GM18498 (cell line): ENCODE measurements at regions not wholly inside any gene's neighbourhood (a gene's known extent, or its start where the extent isn't known, plus 50 kb on each side); places are given as distances from the start of the nearest gene placed in this dataset.
"Not testable (repeated sequence)": the region's sequence is repeated elsewhere in the genome, so short reads cannot be mapped to it uniquely, and the experiment has no call there.

ENCODE experiments used
- ATAC-seq: cut with Tn5 transposase; IDR thresholded peaks from one replicate; pipeline ENCODE4 v1.9.1; 2021; ENCODE audit warnings: mild to moderate bottlenecking, moderate library complexity; ENCODE audit not compliant: unreplicated experiment

DNA sequence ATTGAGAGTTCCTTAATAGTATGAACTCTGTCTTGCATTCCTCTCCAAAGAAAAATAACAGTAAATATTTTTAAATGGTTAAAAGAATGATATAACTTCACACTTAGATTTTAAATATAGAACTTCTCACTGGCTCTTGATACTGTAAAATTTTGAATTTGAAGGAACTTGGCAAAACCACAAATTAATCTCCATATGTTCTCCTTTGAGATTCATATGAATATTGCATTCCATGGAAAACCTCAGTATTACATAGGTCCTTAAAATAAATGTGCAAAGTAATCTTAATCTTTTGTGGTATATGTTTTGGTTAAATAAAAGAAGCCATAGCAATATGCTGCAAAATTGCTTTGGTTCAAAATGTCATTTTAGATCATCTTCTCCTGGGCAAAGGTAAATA lies 1137.6 kb upstream of the LRRTM3 start:
- ATAC-seq, result no peak

DNA sequence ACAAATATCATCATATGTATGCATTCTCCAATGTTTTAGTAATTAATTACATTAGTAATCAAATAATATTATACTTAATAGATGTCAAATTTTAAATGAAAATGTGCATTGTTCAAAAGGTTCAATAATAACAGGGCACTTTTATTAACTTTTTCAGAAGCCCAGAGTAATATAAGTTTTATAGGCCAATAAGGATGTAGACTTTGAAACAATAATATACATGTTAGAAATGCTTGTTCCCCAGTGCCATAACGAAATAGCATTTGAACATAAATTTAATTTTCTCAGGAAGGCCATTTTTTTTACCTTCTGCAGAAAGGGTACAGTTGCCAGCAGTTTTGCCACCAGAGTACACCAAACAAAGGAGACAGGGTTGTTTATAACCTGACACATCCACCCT lies 1133.9 kb upstream of the LRRTM3 start:
- no peak for ATAC-seq

DNA sequence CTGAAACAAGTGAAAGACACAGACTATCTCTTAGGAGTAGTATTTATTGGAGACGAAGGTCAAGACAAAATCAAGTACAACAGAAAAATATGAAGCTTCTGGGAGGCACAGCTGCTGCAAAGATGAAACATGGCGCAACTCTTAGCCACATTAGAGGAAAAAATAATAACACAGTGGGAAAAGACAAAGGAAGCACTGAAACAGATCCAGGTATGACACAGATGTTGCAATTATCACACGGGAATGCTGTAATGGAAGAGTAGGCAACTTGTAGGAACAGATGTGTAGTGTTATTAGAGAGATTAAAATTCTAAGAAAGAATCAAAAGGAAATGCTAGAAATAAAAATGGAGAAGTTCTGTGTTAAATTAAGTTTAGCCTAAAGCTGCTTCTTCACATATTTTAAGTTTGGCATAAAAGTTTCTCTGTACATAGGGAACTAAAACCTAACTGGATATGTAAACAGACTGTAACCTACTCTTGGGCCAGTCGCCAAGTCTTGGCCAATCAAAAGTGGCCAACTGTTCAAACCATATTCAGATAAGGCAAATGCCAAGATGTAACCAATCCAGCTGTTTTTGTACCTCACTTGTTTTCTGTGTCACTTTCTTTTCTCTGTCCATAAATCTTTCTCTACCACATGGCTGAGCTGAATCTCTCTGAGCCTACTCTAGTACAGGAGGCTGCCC lies 1132.0 kb upstream of the LRRTM3 start:
- no peak for ATAC-seq

DNA sequence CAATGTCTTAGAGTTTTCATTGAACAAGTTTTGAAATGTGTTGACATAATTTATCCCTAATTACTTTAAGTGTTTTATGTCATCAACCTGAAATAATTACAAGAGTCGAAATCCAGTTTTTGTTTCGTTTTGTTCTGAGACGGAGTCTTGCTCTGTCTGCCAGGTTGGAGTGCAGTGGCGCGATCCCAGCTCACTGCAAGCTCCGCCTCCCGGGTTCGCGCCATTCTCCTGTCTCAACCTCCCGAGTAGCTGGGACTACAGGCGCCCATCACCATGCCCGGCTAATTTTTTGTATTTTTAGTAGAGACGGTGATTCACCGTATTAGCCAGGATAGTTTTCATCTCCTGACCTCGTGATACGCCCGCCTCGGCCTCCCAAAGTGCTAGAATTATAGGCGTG lies 1131.0 kb upstream of the LRRTM3 start:
- not testable (repeated sequence) for ATAC-seq

DNA sequence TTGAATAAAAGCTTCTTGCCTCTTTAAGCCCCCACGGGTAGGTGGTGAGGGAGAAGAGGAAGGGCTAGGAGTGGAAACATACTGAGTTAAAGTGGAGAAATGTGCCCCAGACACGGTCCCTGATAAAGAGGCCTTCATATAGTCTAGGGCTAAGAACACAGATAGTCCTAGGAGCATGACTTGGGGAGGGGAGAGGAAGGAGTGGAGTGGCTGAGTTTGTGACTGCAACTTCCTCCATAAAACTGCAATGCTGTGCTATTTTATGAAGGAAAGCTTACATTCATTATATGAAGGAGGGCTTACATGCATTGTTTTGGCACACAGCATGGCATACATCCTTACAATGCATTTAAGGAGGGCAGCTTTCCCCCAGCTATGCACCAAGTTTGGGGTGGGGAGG lies 1129.4 kb upstream of the LRRTM3 start:
- no peak for ATAC-seq

DNA sequence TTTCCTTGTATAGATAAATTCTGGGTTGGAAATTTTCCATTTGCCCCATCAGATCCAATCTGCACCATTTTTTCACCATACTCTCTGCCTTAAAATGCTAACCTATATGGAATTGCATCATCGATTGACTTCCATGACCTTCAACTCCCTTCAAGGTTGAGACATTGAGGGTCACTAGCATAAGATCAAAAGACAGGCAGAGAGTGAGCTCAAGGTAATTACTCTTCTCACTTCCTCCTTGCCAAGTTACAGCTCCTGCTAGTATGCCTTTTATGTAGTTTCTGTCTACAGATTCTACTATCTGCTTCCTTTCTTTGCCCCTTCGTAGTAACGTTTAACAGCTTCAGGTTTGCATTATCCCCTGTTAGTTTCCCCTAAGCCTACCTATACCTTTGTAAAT lies 1127.7 kb upstream of the LRRTM3 start:
- no peak for ATAC-seq

DNA sequence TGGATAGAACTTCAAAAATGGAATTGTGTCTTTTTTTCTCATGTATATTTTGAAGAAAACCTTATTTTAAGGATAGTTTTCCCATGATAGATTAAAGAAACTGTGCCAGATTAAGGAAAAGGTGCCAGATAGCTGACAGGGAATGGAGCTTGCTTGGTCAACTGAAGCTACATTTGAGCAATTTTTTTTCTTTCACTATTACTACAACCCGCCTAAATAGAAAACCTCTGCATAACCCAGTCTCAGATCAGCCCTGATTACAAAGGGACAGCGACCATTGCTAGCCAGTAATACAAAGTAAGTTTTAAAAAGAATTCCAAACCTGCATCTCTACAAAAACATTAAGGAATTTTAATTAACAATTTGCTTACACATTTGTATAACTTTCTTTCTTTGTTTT lies 1123.4 kb upstream of the LRRTM3 start:
- no peak for ATAC-seq

DNA sequence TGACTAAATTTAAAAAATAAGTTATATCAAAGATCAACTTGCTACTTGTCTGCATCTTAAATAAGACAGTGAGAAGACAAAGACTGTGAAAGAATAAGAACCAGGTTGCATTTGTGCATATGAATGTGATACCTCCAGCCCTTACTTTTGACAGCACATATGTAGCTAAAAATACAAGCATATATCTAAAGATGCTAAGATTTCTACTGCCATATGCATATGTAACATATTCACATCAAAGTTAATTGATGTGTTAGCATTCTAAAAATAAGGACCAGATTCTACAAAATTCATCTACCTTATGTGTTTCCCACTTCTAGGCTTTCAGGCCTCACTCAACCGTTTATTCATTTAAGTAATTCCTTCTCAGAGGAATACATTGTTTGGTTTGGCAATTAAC lies 1120.3 kb upstream of the LRRTM3 start:
- ATAC-seq, result no peak

DNA sequence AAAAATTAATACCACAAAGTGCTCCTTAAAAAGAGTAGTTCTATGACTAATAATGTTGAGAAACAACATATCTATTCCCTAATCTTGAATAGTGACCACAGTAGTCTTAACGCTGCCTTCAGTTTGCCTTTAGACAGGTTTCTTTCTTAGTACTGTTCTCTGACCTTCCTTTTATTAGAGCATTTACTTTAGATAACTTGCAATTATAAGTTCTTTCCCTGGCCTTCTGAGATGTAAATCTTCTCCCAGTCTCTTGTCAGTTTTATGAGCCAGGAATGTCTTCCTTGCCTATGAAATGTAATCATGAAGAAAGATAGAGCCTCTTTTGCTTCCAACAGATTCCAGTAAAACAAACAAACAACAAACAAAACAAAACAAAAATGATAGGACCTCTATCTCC lies 1119.8 kb upstream of the LRRTM3 start:
- no peak for ATAC-seq

DNA sequence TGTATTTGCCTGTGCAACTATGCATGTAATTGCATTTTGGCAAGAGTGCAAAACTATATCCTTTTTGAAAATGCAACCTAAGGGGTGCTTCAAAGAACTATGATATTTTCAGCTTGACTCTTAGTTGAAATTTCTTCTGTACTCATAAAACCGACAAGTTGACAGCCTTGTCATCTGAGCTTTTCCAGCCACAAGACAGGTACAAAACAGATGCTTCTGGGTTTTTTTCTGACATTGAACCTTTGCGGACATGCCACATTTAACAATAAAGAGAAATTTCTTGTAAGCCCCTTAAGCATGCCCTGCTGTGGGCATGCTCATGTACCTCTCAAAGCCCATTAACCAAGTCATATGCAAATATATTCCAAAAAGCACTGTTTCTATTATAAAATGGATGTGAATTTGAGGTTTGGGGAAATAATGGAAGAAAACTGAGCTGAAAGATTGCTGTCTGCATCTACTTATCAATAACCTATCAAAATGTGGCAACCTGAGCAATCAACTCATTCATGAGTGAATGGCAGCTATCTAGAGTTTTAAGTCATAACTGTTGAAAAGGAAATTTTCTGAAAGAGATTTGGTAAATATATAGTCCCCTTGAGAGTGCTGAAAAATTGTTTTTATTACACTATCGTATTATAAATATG lies 1117.0 kb upstream of the LRRTM3 start:
- no peak for ATAC-seq

DNA sequence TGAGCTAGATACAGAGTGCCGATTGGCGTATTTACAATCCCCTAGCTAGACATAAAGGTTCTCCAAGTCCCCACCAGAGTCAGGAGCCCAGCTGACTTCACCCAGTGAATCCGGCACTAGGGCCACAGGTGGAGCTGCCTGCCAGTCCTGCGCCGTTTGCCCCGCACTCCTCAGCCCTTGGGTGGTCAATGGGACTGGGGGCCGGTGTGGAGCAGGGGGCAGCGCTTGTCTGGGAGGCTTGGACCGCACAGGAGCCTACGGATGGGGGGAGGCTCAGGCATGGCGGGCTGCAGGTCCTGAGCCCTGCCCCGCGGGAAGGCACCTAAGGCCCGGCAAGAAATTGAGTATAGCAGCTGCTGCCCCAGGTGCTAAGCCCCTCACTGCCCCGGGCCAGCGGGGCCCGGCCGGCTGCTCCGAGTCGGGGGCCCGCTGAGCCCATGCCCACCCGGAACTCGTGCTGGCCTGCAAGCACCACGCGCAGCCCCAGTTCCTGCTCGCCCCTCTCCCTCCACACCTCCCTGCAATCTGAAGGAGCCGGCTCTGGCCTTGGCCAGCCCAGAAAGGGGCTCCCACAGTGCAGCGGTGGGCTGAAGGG lies 1113.8 kb upstream of the LRRTM3 start:
- ATAC-seq, result no peak

DNA sequence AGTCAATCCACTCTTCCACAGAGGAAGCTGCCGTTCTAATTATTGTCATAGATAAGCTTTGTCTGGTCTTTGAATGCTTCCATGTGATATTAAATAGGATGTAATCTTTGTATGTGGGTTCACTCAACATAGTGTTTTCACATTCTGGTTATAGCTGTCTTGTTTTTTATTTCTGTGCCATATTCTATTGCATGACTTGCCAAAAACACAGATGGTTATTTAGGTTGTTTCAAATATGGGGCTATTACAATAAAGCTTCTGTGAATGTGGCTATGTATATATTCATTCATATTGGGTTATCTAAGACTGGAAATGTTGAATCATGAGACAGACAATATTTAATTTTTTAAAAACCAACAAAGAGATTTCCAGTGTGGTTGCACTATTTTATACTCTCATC lies 1109.3 kb upstream of the LRRTM3 start:
- no peak for ATAC-seq

DNA sequence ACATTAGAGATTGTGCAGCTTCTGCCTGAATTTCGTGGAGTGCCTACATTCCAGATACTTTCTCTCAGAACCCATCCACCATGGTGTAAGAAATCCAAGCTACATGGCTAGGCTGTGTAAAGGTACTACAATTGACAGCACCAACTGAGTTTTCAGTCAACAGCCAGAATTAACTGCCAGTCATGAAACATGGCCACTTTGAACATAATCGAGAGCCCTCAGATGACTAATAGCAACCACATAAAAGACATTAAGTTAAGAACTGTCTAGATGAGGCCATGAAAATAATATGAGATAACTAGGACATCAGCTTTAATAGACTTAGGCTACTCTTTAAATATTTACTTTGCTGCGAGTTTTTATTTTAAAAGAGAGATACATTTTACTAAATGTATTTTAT lies 1106.8 kb upstream of the LRRTM3 start:
- no peak for ATAC-seq

DNA sequence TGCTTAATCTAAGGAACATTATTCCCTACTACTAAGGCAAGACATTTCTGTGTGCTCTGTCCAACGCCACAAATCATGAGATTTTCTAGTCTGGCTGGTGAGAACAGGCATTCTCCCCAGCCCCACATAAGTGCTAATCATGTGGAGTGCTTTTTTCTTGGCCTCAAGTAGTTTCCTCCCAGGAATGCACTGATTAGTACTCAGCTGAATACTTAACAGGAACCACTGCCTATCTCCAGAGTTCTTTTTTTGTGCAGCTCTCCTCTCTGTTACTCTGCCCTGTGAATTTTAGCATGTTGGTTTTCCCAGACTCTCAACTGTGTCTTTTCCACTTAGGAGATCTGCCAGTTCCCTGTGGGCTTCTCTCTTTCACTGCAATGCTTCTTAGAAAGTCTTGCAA lies 1098.5 kb upstream of the LRRTM3 start:
- no peak for ATAC-seq

DNA sequence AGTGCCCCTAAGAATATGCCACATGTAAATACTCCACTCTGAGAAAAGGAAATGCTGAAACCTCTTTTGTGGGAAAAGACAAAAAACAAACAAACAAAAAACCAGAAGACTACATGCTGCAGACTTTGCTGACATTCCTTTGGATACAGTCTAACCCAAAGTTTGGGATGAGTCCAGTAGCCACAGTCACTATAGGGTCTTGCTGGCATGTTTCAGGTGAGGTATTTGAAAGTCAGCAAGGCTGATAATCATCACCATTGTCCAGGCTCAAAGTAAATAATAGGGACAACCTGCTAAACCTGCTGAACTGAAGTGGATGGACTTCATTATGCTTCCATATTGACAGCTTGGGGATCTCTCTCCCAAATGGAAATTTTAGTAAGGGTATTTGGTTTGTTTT lies 1087.0 kb upstream of the LRRTM3 start:
- no peak for ATAC-seq

DNA sequence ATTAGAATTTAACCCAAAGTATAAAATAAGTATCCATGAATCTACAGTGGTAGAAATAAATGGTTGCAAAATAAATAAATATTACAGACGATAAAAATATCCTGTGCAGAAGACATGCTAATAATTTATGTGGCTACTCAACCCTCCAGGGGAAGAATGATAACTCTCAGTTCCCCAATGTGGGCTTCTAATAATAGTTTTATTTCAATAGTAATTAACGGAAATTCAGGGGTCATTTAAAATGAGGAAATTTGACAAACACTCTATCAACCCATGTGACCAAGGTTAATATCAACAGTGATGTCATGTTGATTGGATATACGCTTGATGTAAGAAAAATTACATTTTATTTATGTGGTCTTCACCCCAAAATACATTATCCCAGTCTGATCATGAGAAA lies 1082.6 kb upstream of the LRRTM3 start:
- no peak for ATAC-seq

DNA sequence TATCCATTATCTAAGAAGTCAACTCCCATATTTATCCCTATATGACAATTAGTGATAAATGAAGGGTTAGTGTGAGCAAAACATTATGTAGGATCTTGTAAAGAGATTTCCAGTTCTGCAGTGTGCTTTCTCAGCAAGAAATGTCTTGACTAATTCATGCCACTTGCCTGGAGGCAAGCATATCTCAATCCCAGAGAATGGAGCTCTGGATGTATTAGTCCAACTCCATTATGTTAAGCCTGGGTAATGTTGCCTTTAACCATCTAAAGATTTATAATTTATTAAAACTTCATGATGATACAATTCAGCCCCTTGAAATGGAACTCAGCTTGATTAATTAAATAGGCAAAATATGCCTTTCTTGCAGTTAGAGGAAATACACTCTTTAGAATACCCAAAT lies 1079.9 kb upstream of the LRRTM3 start:
- ATAC-seq, result no peak

DNA sequence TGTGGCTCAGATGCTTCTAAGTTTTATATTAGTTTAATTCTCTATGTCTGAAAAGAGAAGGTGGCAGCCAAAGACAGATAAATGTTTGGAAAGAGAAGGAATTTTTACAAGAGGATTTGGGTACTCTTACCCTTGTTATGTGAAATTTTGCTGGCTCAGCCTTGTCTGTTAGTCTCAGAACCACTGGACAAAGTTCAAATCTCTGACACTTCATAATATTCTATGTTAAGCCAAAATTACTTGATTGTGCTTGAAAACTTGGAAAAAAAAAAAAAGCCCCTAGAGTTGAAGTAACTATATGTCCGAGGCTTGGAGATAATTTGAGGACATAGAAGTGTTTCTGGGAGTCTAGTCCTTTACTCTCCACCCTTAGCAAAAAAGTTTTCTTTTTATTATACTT lies 1079.3 kb upstream of the LRRTM3 start:
- ATAC-seq, result no peak

DNA sequence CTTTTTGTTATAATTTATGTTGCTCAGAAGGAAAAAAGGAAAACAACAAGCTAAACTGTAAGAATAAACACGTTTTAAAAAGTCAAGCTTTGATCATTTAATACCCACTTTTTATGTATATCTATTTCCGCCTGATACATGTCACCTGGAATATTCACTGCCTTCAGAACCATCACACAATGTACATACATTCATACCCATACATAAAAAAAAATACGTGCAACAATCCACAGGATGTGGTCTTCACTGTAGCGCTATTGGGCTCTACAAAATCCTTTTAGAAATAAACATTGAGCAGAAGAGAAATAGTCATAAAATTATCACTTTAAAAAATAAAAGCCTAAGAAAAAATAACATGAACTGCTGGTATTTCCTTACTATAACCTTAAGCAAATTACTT lies 1078.9 kb upstream of the LRRTM3 start:
- no peak for ATAC-seq

DNA sequence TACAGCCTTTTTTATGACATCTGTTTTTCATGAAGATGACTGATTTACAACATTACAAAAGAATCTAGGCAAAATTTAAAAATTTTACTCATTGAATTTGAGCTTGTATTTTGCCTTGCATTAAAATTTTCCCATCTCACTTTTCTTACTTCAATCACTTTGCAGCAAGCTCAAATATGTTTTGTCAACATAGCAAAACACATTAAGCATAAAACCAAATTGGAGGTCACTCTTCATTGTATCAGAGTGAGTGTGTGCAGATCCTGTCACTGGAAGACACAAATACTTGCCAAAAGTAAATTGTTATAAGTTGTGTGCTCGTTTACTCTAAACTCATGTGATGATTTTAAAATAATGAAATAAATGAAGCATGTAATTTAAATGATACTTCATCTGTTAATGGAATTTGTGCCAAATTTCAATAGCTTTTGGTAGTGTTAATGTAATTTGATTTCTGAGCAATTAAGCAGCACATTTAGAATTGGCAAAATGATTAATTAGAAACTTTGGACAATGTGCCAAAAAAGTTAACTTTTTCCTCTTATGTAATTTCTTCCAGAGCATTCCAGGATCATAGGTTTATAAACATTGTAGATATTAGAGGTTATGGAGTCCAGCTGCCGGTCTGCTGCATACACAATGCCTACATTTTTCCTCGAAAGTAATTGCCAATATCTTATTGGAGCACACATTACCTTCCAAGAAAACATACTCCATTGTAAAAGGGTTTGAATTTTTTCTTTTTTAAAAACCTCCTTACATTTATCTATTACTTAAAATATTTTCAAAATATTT lies 1078.2 kb upstream of the LRRTM3 start:
- no peak for ATAC-seq

DNA sequence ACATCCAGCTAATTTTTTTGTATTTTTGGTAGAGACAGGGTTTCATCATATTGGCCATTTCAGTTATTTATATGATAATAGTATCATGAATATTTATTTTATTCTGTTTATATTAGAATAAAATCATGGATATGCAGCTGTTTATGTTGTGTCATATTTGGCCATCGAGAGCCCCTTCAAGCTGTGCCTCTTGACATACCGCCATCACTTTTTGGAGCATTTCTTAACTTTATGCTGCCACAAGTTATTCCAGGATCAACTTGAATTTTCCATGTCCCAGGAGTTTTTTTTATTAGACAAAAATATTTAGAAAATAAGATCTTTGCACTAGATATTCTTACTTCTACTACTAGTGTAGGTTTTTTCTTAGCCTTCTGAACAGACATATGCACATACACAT lies 1067.0 kb upstream of the LRRTM3 start:
- no peak for ATAC-seq

DNA sequence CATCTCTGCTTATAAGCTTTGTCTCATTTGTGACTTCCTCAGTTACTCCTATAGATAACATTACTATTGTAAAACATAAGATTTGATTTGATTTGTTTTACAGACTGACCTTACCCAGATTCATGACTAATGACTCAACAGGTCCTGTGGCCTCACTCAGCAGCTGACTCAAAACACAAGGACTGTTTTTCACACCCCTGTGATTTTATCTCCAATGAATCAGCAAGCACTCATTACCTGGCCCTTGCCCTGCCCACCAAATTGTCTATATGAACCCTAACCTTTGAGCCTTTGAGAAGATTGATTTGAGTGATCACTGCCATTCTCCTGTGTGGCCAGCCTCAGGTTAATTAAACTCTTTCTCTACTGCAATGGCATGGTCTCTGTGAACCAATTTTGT lies 1064.6 kb upstream of the LRRTM3 start:
- peak; percentile 85 for ATAC-seq
